Caco-2 (cell line): ENCODE measurements at regions not wholly inside any gene's neighbourhood (a gene's known extent, or its start where the extent isn't known, plus 50 kb on each side); places are given as distances from the start of the nearest gene placed in this dataset.

Source experiments
- BruUV-seq: library from RNA; stranded (reverse); fragments of 400-500 nt; replicated peaks from 2 replicates; lab custom pipeline; 2021; lab: Mats Ljungman, UMichigan
- CTCF ChIA-PET: fragments of 300-600 bp; sonication (Branson Sonifier 250); formaldehyde crosslinking; loops from one replicate; lab custom pipeline; 2022; ENCODE audit warnings: antibody characterized with exemption; lab: Charles Lee
- POLR2A ChIA-PET: fragments of 300-600 bp; sonication (Branson Sonifier 250); formaldehyde crosslinking; loops from one replicate; lab custom pipeline; 2022; ENCODE audit warnings: antibody characterized with exemption; lab: Charles Lee
- DNase-seq, 2 experiments: peaks; one replicate each; pipeline versions ENCODE4 v3.0.0 to v3.0.0-alpha.2; 2020 to 2022
- H3K27me3 ChIP-seq: replicated peaks from 2 replicates; pipeline ENCODE4 v1.6.0; 2011; ENCODE audit warnings: low read length; ENCODE audit not compliant: control insufficient read depth, insufficient read depth
- H3K36me3 ChIP-seq: 2 replicates; pipeline ENCODE4 v1.5.1; 2011; ENCODE audit warnings: low read length; ENCODE audit not compliant: control insufficient read depth, insufficient read depth
- H3K4me1 ChIP-seq: fragments of 250-450 bp; sonication (Bioruptor Pico); 2 replicates; pipeline ENCODE4 v1.5.1; 2020; ENCODE audit warnings: mild to moderate bottlenecking
- H3K4me3 ChIP-seq: 2 replicates; pipeline ENCODE4 v1.5.1; 2011; ENCODE audit warnings: low read depth, mild to moderate bottlenecking, control low read depth, low read length
- H3K9me3 ChIP-seq: fragments of 250-450 bp; sonication (Bioruptor Pico); 2 replicates; pipeline ENCODE4 v1.5.1; 2020; ENCODE audit warnings: mild to moderate bottlenecking, moderate library complexity
- H3K27ac Mint-ChIP-seq: one replicate; pipeline ENCODE4 v1.8.0; 2022; ENCODE audit warnings: mixed read lengths; ENCODE audit not compliant: unreplicated experiment
- H3K27me3 Mint-ChIP-seq: one replicate; pipeline ENCODE4 v1.8.0; 2022; ENCODE audit warnings: mixed read lengths; ENCODE audit not compliant: insufficient read depth, unreplicated experiment
- H3K36me3 Mint-ChIP-seq: one replicate; pipeline ENCODE4 v1.8.0; 2022; ENCODE audit warnings: mild to moderate bottlenecking, mixed read lengths; ENCODE audit not compliant: insufficient read depth, unreplicated experiment
- H3K4me1 Mint-ChIP-seq: one replicate; pipeline ENCODE4 v1.8.0; 2022; ENCODE audit warnings: low read depth, mixed read lengths; ENCODE audit not compliant: unreplicated experiment
- H3K4me3 Mint-ChIP-seq: one replicate; pipeline ENCODE4 v1.8.0; 2022; ENCODE audit warnings: mild to moderate bottlenecking, moderate library complexity, mixed read lengths; ENCODE audit not compliant: unreplicated experiment
- H3K9me3 Mint-ChIP-seq: one replicate; pipeline ENCODE4 v1.8.0; 2022; ENCODE audit warnings: mixed read lengths; ENCODE audit not compliant: unreplicated experiment
- intact Hi-C: fragments of 100-400 bp; cut with micrococcal nuclease; formaldehyde crosslinking; loops from one replicate; pipeline ENCODE4 v1.10.0; 2022; ENCODE audit not compliant: unreplicated experiment
- TF ChIP-seq, protein P1 (sequence below), 2 experiments: fragments of 200-600 bp in 1 of 2; IDR thresholded peaks; 1 replicate in 1 of 2; 2 replicates in 1 of 2; pipeline versions ENCODE4 v1.5.1 to v1.8.0; 2011 to 2022; ENCODE audit warnings: antibody characterized with exemption in 1 of 2, control low read depth in 1 of 2, inconsistent platforms in 1 of 2, low read depth in 1 of 2, low read length in 1 of 2, mild to moderate bottlenecking in 1 of 2, moderate library complexity in 1 of 2; ENCODE audit not compliant: insufficient read depth in 1 of 2, severe bottlenecking in 1 of 2, unreplicated experiment in 1 of 2

DNA sequence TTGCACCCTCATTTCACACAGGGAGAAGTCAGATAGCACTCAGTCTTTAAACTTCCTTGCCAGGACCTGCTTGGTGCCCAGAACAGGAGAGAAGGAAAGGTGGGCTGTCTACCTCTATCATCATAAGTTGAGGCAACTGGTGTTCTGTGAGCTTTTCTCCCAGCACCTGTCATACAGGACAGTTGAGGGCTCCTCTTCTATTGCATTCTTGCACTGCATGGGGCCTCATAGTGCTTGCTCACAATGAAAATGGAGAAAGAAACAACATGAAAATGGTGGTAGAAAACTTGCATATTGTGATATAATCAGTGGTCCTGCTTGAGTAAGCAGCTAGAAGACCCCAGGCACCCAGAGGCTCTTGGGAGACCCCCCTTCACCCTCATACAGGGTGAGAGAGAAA, 311.7 kb upstream of the GOLIM4 start:
- intact Hi-C loops = no loop called here
- Histone ChIP-seq H3K9me3 (no peaks in the 10 kb centered on the region), H3K4me3 (no peak overlapping the region), H3K27me3 (no peaks in the 10 kb centered on the region), H3K36me3 (no peaks in the 10 kb centered on the region), H3K4me1 (no peaks in the 10 kb centered on the region)
- H3K27me3 Mint-ChIP-seq = peaks cover 2% of the 10 kb centered on the region
- BruUV-seq = no TSS peak
- no peaks in the 10 kb centered on the region for H3K4me1 Mint-ChIP-seq
- H3K27ac Mint-ChIP-seq = no peak overlapping the region
- ChIA-PET CTCF (no interaction called here), POLR2A (no interaction called here)
- H3K9me3 Mint-ChIP-seq = no peaks in the 10 kb centered on the region
- no peak overlapping the region for H3K4me3 Mint-ChIP-seq
- H3K36me3 Mint-ChIP-seq = no peaks in the 10 kb centered on the region
- no peak for DNase-seq
- TF ChIP-seq, protein P1, sequence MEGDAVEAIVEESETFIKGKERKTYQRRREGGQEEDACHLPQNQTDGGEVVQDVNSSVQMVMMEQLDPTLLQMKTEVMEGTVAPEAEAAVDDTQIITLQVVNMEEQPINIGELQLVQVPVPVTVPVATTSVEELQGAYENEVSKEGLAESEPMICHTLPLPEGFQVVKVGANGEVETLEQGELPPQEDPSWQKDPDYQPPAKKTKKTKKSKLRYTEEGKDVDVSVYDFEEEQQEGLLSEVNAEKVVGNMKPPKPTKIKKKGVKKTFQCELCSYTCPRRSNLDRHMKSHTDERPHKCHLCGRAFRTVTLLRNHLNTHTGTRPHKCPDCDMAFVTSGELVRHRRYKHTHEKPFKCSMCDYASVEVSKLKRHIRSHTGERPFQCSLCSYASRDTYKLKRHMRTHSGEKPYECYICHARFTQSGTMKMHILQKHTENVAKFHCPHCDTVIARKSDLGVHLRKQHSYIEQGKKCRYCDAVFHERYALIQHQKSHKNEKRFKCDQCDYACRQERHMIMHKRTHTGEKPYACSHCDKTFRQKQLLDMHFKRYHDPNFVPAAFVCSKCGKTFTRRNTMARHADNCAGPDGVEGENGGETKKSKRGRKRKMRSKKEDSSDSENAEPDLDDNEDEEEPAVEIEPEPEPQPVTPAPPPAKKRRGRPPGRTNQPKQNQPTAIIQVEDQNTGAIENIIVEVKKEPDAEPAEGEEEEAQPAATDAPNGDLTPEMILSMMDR (IDR thresholded peaks at IDR 0.05; ENCODE audit: insufficient read depth in 1 of 2, low read depth in 1 of 2, low read length in 1 of 2, severe bottlenecking in 1 of 2, unreplicated experiment in 1 of 2) = no peak

DNA sequence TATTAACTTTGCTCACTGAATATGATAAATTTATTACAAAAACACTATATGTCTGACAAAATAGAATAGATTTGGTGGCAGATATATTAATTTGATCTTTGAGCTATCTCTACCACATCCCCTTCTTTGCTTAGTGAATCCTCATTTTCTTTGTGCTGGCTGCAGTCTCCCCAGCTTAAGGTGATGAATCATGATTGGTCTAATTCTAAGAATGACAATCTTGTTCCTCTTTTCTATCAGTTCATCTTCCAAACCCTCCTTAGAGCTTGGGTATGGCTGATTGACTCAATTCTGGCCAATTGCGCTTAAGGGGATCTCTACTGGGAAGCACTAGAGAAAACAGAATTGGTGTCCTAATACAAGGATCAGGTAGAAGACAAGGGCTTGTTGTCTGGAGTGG, 309.6 kb upstream of the GOLIM4 start:
- no TSS peak for BruUV-seq
- Mint-ChIP-seq H3K36me3 (no peaks in the 10 kb centered on the region), H3K27me3 (peaks cover 2% of the 10 kb centered on the region), H3K4me1 (no peaks in the 10 kb centered on the region), H3K4me3 (no peak overlapping the region), H3K9me3 (no peaks in the 10 kb centered on the region), H3K27ac (no peak overlapping the region)
- intact Hi-C loops = no loop called here
- Histone ChIP-seq H3K4me3 (no peak overlapping the region), H3K9me3 (no peaks in the 10 kb centered on the region), H3K27me3 (no peaks in the 10 kb centered on the region), H3K4me1 (no peaks in the 10 kb centered on the region), H3K36me3 (no peaks in the 10 kb centered on the region)
- DNase-seq = no peak
- TF ChIP-seq, protein P1 (IDR thresholded peaks at IDR 0.05; ENCODE audit: insufficient read depth in 1 of 2, low read depth in 1 of 2, low read length in 1 of 2, severe bottlenecking in 1 of 2, unreplicated experiment in 1 of 2) = no peak
- ChIA-PET POLR2A (no interaction called here), CTCF (no interaction called here)

DNA sequence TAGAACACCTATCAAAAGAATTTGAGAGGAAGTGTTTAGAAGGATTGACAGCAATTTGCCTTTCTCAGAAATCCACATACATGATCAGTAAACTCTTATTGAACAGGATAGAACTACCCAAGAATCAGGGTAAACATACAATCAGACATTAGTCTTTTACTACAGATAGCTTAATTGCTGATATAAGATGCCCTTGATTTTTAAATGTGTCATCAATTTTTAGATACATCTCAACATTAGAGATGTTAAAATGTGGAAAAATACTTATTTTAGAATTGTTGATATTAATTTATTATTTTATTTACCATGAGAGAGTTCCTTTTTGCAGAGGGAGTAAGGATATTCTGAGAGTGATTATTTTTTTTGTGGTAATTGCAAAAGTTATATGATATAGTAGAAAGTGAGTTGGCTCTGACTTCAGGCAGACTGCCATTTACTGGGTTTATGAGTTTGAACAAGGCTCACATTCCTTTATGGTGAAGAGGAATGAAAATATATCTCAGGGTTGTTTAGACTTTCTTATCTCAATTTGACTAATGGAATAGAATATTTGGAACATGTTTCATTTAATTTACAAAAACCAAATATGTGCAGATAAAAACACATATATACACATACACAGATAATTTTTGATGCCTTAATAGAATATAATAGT, 302.8 kb upstream of the GOLIM4 start:
- H3K4me3 ChIP-seq = no peak overlapping the region
- Mint-ChIP-seq H3K4me1 (no peaks in the 10 kb centered on the region), H3K36me3 (no peaks in the 10 kb centered on the region), H3K27me3 (no peaks in the 10 kb centered on the region), H3K9me3 (no peaks in the 10 kb centered on the region), H3K27ac (no peak overlapping the region), H3K4me3 (no peak overlapping the region)
- POLR2A ChIA-PET = no interaction called here
- TF ChIP-seq, protein P1 (IDR thresholded peaks at IDR 0.05; ENCODE audit: insufficient read depth in 1 of 2, low read depth in 1 of 2, low read length in 1 of 2, severe bottlenecking in 1 of 2, unreplicated experiment in 1 of 2) = no peak
- no peak for DNase-seq
- no peaks in the 10 kb centered on the region for H3K4me1 ChIP-seq
- H3K9me3 ChIP-seq = no peaks in the 10 kb centered on the region
- no peaks in the 10 kb centered on the region for H3K36me3 ChIP-seq
- CTCF ChIA-PET = no interaction called here
- intact Hi-C loops = no loop called here
- no TSS peak for BruUV-seq
- no peaks in the 10 kb centered on the region for H3K27me3 ChIP-seq
